ENCODE measurements at regions not wholly inside any gene's neighbourhood (a gene's known extent, or its start where the extent isn't known, plus 50 kb on each side); places are given as distances from the start of the nearest gene placed in this dataset.

- Histone ChIP-seq H4K20me1 (ENCODE audit: insufficient read depth, low read length) (no peaks in the 10 kb centered on the region), H3K27me3 (ENCODE audit: insufficient read depth, low read length) (no peaks in the 10 kb centered on the region), H3K9me3 (ENCODE audit: insufficient read depth, low read depth, low read length) (no peaks in the 10 kb centered on the region), H3K9ac (ENCODE audit: low read length) (no peak overlapping the region), H2AFZ (ENCODE audit: low read depth, low read length) (no peak overlapping the region), H3K4me1 (ENCODE audit: insufficient read depth, low read length) (no peaks in the 10 kb centered on the region), H3K4me3 (ENCODE audit: insufficient read depth, low read depth, low read length) (no peak overlapping the region), H3K36me3 (ENCODE audit: insufficient read depth, low read length) (no peaks in the 10 kb centered on the region), H3K79me2 (ENCODE audit: insufficient read depth, low read length) (no peaks in the 10 kb centered on the region), H3K4me2 (ENCODE audit: low read length) (no peak overlapping the region), H3K27ac (ENCODE audit: low read depth, low read length) (no peak overlapping the region)
- H3K27ac Mint-ChIP-seq (ENCODE audit: unreplicated experiment) = no peak overlapping the region
- TF ChIP-seq EZH2 (IDR thresholded peaks at IDR 0.05; ENCODE audit: insufficient read depth, low read length) = no peak
- no peak for TF ChIP-seq CTCF (IDR thresholded peaks at IDR 0.05; ENCODE audit: insufficient read depth, low read depth, low read length)
- no peak for FAIRE-seq
- H3K4me3 Mint-ChIP-seq (ENCODE audit: unreplicated experiment) = no peak overlapping the region
- no peaks in the 10 kb centered on the region for H3K27me3 Mint-ChIP-seq (ENCODE audit: low read depth, unreplicated experiment)
- DNase-seq (ENCODE audit: low read depth) = no peak
- H3K36me3 Mint-ChIP-seq (ENCODE audit: low read depth, unreplicated experiment) = no peaks in the 10 kb centered on the region
- no peaks in the 10 kb centered on the region for H3K4me1 Mint-ChIP-seq (ENCODE audit: low read depth, unreplicated experiment)
- H3K9me3 Mint-ChIP-seq (ENCODE audit: unreplicated experiment) = peaks cover 4% of the 10 kb centered on the region
Observed at GRCh38 chr2:40886100-40886499, 434.2 kb upstream of the SLC8A1 start.

- H3K27ac Mint-ChIP-seq (ENCODE audit: unreplicated experiment) = no peak overlapping the region
- no peak for FAIRE-seq
Observed at GRCh38 chr2:40886655-40887054, 434.8 kb upstream of the SLC8A1 start.

GRCh38 chr2:40896358-40896757, 444.5 kb upstream of the SLC8A1 start:
- Histone ChIP-seq H3K27me3 (ENCODE audit: insufficient read depth, low read length) (no peaks in the 10 kb centered on the region), H3K27ac (ENCODE audit: low read depth, low read length) (no peak overlapping the region), H3K9me3 (ENCODE audit: insufficient read depth, low read depth, low read length) (no peaks in the 10 kb centered on the region), H4K20me1 (ENCODE audit: insufficient read depth, low read length) (no peaks in the 10 kb centered on the region), H3K79me2 (ENCODE audit: insufficient read depth, low read length) (no peaks in the 10 kb centered on the region), H3K4me3 (ENCODE audit: insufficient read depth, low read depth, low read length) (no peak overlapping the region), H3K4me2 (ENCODE audit: low read length) (no peak overlapping the region), H3K9ac (ENCODE audit: low read length) (no peak overlapping the region), H2AFZ (ENCODE audit: low read depth, low read length) (no peak overlapping the region), H3K4me1 (ENCODE audit: insufficient read depth, low read length) (no peaks in the 10 kb centered on the region), H3K36me3 (ENCODE audit: insufficient read depth, low read length) (no peaks in the 10 kb centered on the region)
- no peak for TF ChIP-seq CTCF (IDR thresholded peaks at IDR 0.05; ENCODE audit: insufficient read depth, low read depth, low read length)
- no peak for TF ChIP-seq EZH2 (IDR thresholded peaks at IDR 0.05; ENCODE audit: insufficient read depth, low read length)
- Mint-ChIP-seq H3K9me3 (ENCODE audit: unreplicated experiment) (no peaks in the 10 kb centered on the region), H3K36me3 (ENCODE audit: low read depth, unreplicated experiment) (no peaks in the 10 kb centered on the region), H3K27me3 (ENCODE audit: low read depth, unreplicated experiment) (no peaks in the 10 kb centered on the region), H3K27ac (ENCODE audit: unreplicated experiment) (no peak overlapping the region), H3K4me1 (ENCODE audit: low read depth, unreplicated experiment) (no peaks in the 10 kb centered on the region), H3K4me3 (ENCODE audit: unreplicated experiment) (no peak overlapping the region)
- FAIRE-seq (no peak), DNase-seq (ENCODE audit: low read depth) (no peak)

More at GRCh38 chr2:40886655-40887054, 434.8 kb upstream of the SLC8A1 start:
- Mint-ChIP-seq H3K9me3 (ENCODE audit: unreplicated experiment) (peaks cover 4% of the 10 kb centered on the region), H3K4me3 (ENCODE audit: unreplicated experiment) (no peak overlapping the region), H3K36me3 (ENCODE audit: low read depth, unreplicated experiment) (no peaks in the 10 kb centered on the region), H3K4me1 (ENCODE audit: low read depth, unreplicated experiment) (no peaks in the 10 kb centered on the region), H3K27me3 (ENCODE audit: low read depth, unreplicated experiment) (no peaks in the 10 kb centered on the region)
- Histone ChIP-seq H3K27ac (ENCODE audit: low read depth, low read length) (no peak overlapping the region), H3K36me3 (ENCODE audit: insufficient read depth, low read length) (no peaks in the 10 kb centered on the region), H3K9ac (ENCODE audit: low read length) (no peak overlapping the region), H4K20me1 (ENCODE audit: insufficient read depth, low read length) (no peaks in the 10 kb centered on the region), H3K4me2 (ENCODE audit: low read length) (no peak overlapping the region), H3K4me3 (ENCODE audit: insufficient read depth, low read depth, low read length) (no peak overlapping the region), H3K27me3 (ENCODE audit: insufficient read depth, low read length) (no peaks in the 10 kb centered on the region), H2AFZ (ENCODE audit: low read depth, low read length) (no peak overlapping the region), H3K4me1 (ENCODE audit: insufficient read depth, low read length) (no peaks in the 10 kb centered on the region), H3K79me2 (ENCODE audit: insufficient read depth, low read length) (no peaks in the 10 kb centered on the region), H3K9me3 (ENCODE audit: insufficient read depth, low read depth, low read length) (no peaks in the 10 kb centered on the region)
- no peak for DNase-seq (ENCODE audit: low read depth)
- no peak for TF ChIP-seq EZH2 (IDR thresholded peaks at IDR 0.05; ENCODE audit: insufficient read depth, low read length)

All from astrocyte (in vitro differentiated cells and primary cell).